Endodermal cell (in vitro differentiated cells): ENCODE measurements at regions not wholly inside any gene's neighbourhood (a gene's known extent, or its start where the extent isn't known, plus 50 kb on each side); places are given as distances from the start of the nearest gene placed in this dataset.

Source experiments
- DNase-seq: peaks from one replicate; pipeline ENCODE4 v3.0.0-alpha.2; 2017
- H3K27ac ChIP-seq: 2 replicates; pipeline ENCODE4 v1.5.1; 2013; ENCODE audit warnings: mild to moderate bottlenecking, low read depth, low read length, moderate library complexity
- H3K27me3 ChIP-seq: 2 replicates; pipeline ENCODE4 v1.6.1; 2013; ENCODE audit warnings: mild to moderate bottlenecking, low read length, moderate library complexity; ENCODE audit not compliant: insufficient read depth, control insufficient read depth, poor library complexity, severe bottlenecking
- H3K36me3 ChIP-seq: 2 replicates; pipeline ENCODE4 v1.7.0; 2013; ENCODE audit warnings: mild to moderate bottlenecking, low read length, moderate library complexity; ENCODE audit not compliant: control insufficient read depth, insufficient read depth
- H3K4me1 ChIP-seq: one replicate; pipeline ENCODE4 v1.7.0; 2013; ENCODE audit warnings: low read length; ENCODE audit not compliant: control insufficient read depth, insufficient read depth
- H3K4me3 ChIP-seq: 2 replicates; pipeline ENCODE4 v1.5.1; 2013; ENCODE audit warnings: mild to moderate bottlenecking, low read length, moderate library complexity
- H3K9ac ChIP-seq: 2 replicates; pipeline ENCODE4 v1.6.1; 2013; ENCODE audit warnings: mild to moderate bottlenecking, low read length, moderate library complexity; ENCODE audit not compliant: poor library complexity, severe bottlenecking; ENCODE audit errors: extremely low read depth
- H3K9me3 ChIP-seq: 2 replicates; pipeline ENCODE4 v1.6.1; 2013; ENCODE audit warnings: mild to moderate bottlenecking, low read length, moderate library complexity; ENCODE audit not compliant: control insufficient read depth
- H3K27ac Mint-ChIP-seq: 2 replicates; pipeline ENCODE4 v1.8.0; 2020; ENCODE audit warnings: mixed read lengths
- H3K27me3 Mint-ChIP-seq: 2 replicates; pipeline ENCODE4 v1.8.0; 2021; ENCODE audit warnings: mild to moderate bottlenecking, mixed read lengths; ENCODE audit not compliant: insufficient read depth
- H3K36me3 Mint-ChIP-seq: 2 replicates; pipeline ENCODE4 v1.8.0; 2020; ENCODE audit warnings: low read depth, mixed read lengths
- H3K4me1 Mint-ChIP-seq: 2 replicates; pipeline ENCODE4 v1.8.0; 2020; ENCODE audit warnings: mixed read lengths
- H3K4me3 Mint-ChIP-seq: 2 replicates; pipeline ENCODE4 v1.8.0; 2020; ENCODE audit warnings: mild to moderate bottlenecking, moderate library complexity, mixed read lengths
- H3K9me3 Mint-ChIP-seq: 2 replicates; pipeline ENCODE4 v1.8.0; 2020; ENCODE audit warnings: mild to moderate bottlenecking, mixed read lengths
- WGBS, 2 experiments: methylation state at CpG; one replicate each; pipeline versions ENCODE4 v1.1.5 to v1.1.7; 2013; ENCODE audit warnings: missing lambda C conversion rate in 2 of 2, mixed read lengths in 1 of 2; ENCODE audit not compliant: insufficient coverage in 1 of 2, insufficient read length in 1 of 2; 5-methylcytosine and 5-hydroxymethylcytosine counted together
- TF ChIP-seq, protein P1 (sequence below): fragments of 200-600 bp; sonication (generic); conservative IDR thresholded peaks from 2 replicates; pipeline ENCODE4 v1.5.0; 2021; ENCODE audit warnings: antibody characterized with exemption, mild to moderate bottlenecking

GRCh38 chr14:23697680-23698079, 61.5 kb downstream of the DHRS2 start:
- Histone ChIP-seq H3K9me3 (peaks cover 12% of the 10 kb centered on the region), H3K27ac (no peak overlapping the region), H3K36me3 (no peaks in the 10 kb centered on the region), H3K27me3 (no peaks in the 10 kb centered on the region), H3K4me3 (no peak overlapping the region), H3K9ac (no peak overlapping the region), H3K4me1 (no peaks in the 10 kb centered on the region)
- H3K4me3 Mint-ChIP-seq, result no peak overlapping the region
- whole genome bisulfite sequencing, 2 experiments, result 78 to 91% methylated on average over 2 to 4 of the region's 4 CpGs
- H3K4me1 Mint-ChIP-seq, result no peaks in the 10 kb centered on the region
- H3K27ac Mint-ChIP-seq, result no peak overlapping the region
- H3K9me3 Mint-ChIP-seq, result peaks cover 38% of the 10 kb centered on the region
- TF ChIP-seq, protein P1, sequence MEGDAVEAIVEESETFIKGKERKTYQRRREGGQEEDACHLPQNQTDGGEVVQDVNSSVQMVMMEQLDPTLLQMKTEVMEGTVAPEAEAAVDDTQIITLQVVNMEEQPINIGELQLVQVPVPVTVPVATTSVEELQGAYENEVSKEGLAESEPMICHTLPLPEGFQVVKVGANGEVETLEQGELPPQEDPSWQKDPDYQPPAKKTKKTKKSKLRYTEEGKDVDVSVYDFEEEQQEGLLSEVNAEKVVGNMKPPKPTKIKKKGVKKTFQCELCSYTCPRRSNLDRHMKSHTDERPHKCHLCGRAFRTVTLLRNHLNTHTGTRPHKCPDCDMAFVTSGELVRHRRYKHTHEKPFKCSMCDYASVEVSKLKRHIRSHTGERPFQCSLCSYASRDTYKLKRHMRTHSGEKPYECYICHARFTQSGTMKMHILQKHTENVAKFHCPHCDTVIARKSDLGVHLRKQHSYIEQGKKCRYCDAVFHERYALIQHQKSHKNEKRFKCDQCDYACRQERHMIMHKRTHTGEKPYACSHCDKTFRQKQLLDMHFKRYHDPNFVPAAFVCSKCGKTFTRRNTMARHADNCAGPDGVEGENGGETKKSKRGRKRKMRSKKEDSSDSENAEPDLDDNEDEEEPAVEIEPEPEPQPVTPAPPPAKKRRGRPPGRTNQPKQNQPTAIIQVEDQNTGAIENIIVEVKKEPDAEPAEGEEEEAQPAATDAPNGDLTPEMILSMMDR, result no peak
- peaks cover 8% of the 10 kb centered on the region for H3K27me3 Mint-ChIP-seq
- H3K36me3 Mint-ChIP-seq, result no peaks in the 10 kb centered on the region
- DNase-seq, result no peak

DNA sequence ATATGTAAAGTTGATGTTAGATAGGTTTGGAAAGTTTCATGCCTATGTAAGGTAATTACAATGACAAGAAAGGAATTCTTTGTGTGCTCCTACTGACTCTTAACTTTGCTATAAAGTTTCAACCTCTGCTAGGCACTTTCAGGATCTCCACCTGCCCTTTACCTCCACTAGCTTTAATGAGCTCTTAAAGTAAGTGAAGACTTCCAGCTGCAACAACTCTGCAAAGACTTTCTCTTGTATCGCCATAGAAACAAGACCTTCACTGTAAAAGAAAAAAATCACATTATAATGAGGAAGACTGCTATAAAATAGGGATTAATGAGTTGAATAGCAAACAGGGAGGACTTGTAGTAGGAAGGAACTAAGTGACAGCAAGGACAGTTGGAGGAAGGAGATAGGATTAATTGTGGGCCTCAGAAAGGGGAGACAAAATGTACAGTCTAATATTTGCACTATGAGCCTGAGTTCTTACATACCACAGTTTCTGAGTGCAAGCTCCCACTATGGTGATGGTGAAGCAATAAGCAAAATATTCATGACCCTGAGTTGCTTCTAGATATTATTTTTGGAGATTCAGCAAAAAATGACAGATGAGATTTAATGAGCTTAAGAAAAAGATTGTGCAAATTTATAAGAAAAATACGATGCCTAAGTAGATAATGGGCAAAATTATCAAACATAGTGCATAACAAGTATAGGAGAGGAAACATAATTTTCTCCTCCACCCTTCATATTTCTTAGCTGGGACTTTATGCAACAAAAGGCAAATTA, 66.7 kb downstream of the DHRS2 start:
- peaks cover 83% of the 10 kb centered on the region for H3K9me3 Mint-ChIP-seq
- no peak overlapping the region for H3K4me3 Mint-ChIP-seq
- 100% methylated on average over 1 of the region's 2 CpGs; no CpG with 5 or more reads in 1 of the 2 experiments for WGBS, 2 experiments

DNA sequence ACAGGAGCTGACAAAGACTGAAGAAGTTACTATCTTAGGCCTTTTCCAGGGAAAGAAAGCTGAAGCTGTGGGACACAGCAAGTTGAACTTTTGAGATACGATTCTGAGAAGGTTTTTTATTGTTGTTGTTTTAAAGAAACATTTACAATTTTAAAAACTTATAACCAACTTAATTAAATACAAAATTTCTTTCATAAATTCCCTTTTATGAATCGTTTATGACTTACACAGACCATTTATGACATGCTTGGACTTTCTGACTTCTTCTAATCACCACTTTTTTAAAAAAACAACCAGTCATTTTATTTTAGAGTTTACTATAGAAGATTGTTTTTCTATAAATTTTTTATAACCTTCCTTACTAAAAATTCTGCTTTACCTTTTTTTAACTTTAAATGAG, 68.7 kb downstream of the DHRS2 start:
- 78% methylated on average over 1 of the region's 2 CpGs; no CpG with 5 or more reads in 1 of the 2 experiments for WGBS, 2 experiments
- H3K27ac ChIP-seq, result no peak overlapping the region
- DNase-seq, result no peak
- Mint-ChIP-seq H3K4me3 (no peak overlapping the region), H3K36me3 (peaks cover 1% of the 10 kb centered on the region), H3K9me3 (peaks cover 89% of the 10 kb centered on the region), H3K27ac (no peak overlapping the region), H3K27me3 (peaks cover 7% of the 10 kb centered on the region), H3K4me1 (no peaks in the 10 kb centered on the region)
- no peaks in the 10 kb centered on the region for H3K36me3 ChIP-seq
- no peak overlapping the region for H3K9ac ChIP-seq
- TF ChIP-seq, protein P1, result no peak
- no peaks in the 10 kb centered on the region for H3K27me3 ChIP-seq
- peaks cover 68% of the 10 kb centered on the region for H3K9me3 ChIP-seq
- peak overlapping the region; percentile 58 for H3K4me3 ChIP-seq
- H3K4me1 ChIP-seq, result no peaks in the 10 kb centered on the region

More for the DNA sequence above, 66.7 kb downstream of the DHRS2 start:
- Histone ChIP-seq H3K27me3 (no peaks in the 10 kb centered on the region), H3K4me1 (no peaks in the 10 kb centered on the region), H3K27ac (no peak overlapping the region), H3K4me3 (no peak overlapping the region), H3K9me3 (peaks cover 64% of the 10 kb centered on the region), H3K36me3 (no peaks in the 10 kb centered on the region), H3K9ac (no peak overlapping the region)
- Mint-ChIP-seq H3K4me1 (no peaks in the 10 kb centered on the region), H3K36me3 (peaks cover 1% of the 10 kb centered on the region), H3K27ac (no peak overlapping the region), H3K27me3 (peaks cover 7% of the 10 kb centered on the region)
- TF ChIP-seq, protein P1, result no peak
- DNase-seq, result no peak
